Mucosa of rectum (tissue), 2 donors: ENCODE measurements at regions not wholly inside any gene's neighbourhood (a gene's known extent, or its start where the extent isn't known, plus 50 kb on each side); places are given as distances from the start of the nearest gene placed in this dataset.
"Not testable (repeated sequence)": the region's sequence is repeated elsewhere in the genome, so short reads cannot be mapped to it uniquely, and the experiment has no call there.

Experiments
- H3K27ac ChIP-seq, 2 donors: one replicate each; pipeline ENCODE4 v1.7.0; 2013; ENCODE audit warnings: inconsistent platforms in 2 of 2, low read depth in 2 of 2, low read length in 2 of 2
- H3K27me3 ChIP-seq, 2 donors: one replicate each; pipeline ENCODE4 v1.7.0; 2013; ENCODE audit warnings: low read length in 2 of 2; ENCODE audit not compliant: control insufficient read depth in 2 of 2, insufficient read depth in 2 of 2
- H3K36me3 ChIP-seq, 2 donors: one replicate each; pipeline ENCODE4 v1.7.0; 2013; ENCODE audit warnings: low read length in 2 of 2; ENCODE audit not compliant: control insufficient read depth in 2 of 2, insufficient read depth in 2 of 2
- H3K4me1 ChIP-seq, 2 donors: one replicate each; pipeline ENCODE4 v1.7.0; 2013; ENCODE audit warnings: low read length in 2 of 2, mild to moderate bottlenecking in 1 of 2; ENCODE audit not compliant: control insufficient read depth in 2 of 2, insufficient read depth in 2 of 2
- H3K4me3 ChIP-seq, 2 donors: one replicate each; pipeline ENCODE4 v1.7.0; 2013; ENCODE audit warnings: low read length in 2 of 2
- H3K9ac ChIP-seq, 2 donors: one replicate each; pipeline ENCODE4 v1.7.0; 2013; ENCODE audit warnings: low read length in 2 of 2, low read depth in 1 of 2, mild to moderate bottlenecking in 1 of 2
- H3K9me3 ChIP-seq, 2 donors: one replicate each; pipeline ENCODE4 v1.7.0; 2013; ENCODE audit warnings: low read length in 2 of 2; ENCODE audit not compliant: control insufficient read depth in 2 of 2
- donor health status: healthy.
- donor health status: Normal muscosa, but diverticular disease.

- H3K4me3 ChIP-seq = no peak overlapping the region
- no peaks in the 10 kb centered on the region for H3K4me1 ChIP-seq
- no peaks in the 10 kb centered on the region for H3K9me3 ChIP-seq
These were observed 584.3 kb downstream of the BNC2 start for GRCh38 chr9:16286160-16286559.

DNA sequence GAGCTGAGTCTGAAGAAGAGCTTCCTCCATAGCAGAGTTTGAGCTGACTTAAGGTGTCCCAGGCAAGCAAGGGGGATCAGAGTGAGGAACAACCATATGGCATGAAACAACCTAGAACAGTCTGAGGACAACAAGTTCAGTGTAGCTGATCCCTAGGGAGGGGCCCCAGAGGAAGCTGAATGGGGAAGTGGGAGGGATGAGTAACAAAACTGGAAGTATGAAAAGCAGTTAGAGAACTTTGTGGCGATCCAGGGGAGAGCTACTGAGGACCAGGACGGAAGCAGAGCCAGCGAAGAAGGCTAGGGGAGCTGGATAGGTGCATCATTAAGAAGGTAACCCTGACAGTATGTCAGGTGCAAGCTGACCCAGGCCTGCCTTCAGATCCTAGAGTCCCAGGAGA, 580.8 kb downstream of the BNC2 start:
- H3K27me3 ChIP-seq = no peaks in the 10 kb centered on the region
- no peaks in the 10 kb centered on the region for H3K36me3 ChIP-seq
- no peak overlapping the region for H3K4me3 ChIP-seq
- no peak overlapping the region for H3K27ac ChIP-seq
- H3K9me3 ChIP-seq = no peaks in the 10 kb centered on the region
- H3K4me1 ChIP-seq = no peaks in the 10 kb centered on the region
- H3K9ac ChIP-seq = no peak overlapping the region

More at GRCh38 chr9:16286160-16286559, 584.3 kb downstream of the BNC2 start:
- no peaks in the 10 kb centered on the region for H3K36me3 ChIP-seq
- no peak overlapping the region for H3K27ac ChIP-seq
- no peaks in the 10 kb centered on the region for H3K27me3 ChIP-seq
- H3K9ac ChIP-seq = no peak overlapping the region

DNA sequence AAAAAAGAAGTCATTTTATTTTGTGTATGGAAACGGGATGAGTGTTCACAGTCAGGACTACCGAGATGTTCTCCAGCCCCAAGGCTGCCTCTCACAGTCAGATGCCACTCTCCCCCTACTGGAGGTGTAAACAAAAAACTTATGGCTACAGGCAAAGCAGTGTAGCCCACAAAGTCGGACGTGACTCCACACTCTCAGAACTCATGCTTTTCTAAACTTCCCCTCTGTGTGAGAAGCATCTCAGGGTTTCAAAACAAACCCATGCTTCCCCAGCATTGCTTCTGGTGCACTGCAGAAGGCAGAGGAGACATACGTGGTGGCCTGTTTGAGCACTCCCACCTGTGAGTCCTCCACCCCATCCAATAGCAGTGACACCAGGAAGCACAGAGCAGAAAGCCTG, 580.3 kb downstream of the BNC2 start:
- H3K36me3 ChIP-seq = no peaks in the 10 kb centered on the region
- no peaks in the 10 kb centered on the region for H3K9me3 ChIP-seq
- H3K9ac ChIP-seq = no peak overlapping the region
- H3K4me1 ChIP-seq = no peaks in the 10 kb centered on the region
- no peak overlapping the region for H3K27ac ChIP-seq
- H3K27me3 ChIP-seq = no peaks in the 10 kb centered on the region
- no peak overlapping the region for H3K4me3 ChIP-seq

GRCh38 chr9:16291921-16292320, 578.5 kb downstream of the BNC2 start:
- Histone ChIP-seq H3K9me3 (no peaks in the 10 kb centered on the region), H3K4me3 (no peak overlapping the region), H3K4me1 (no peaks in the 10 kb centered on the region), H3K9ac (no peak overlapping the region), H3K27me3 (no peaks in the 10 kb centered on the region), H3K27ac (no peak overlapping the region), H3K36me3 (no peaks in the 10 kb centered on the region)

GRCh38 chr9:16293610-16294009, 576.9 kb downstream of the BNC2 start:
- Histone ChIP-seq H3K27me3 (no peaks in the 10 kb centered on the region), H3K36me3 (no peaks in the 10 kb centered on the region), H3K4me3 (no peak overlapping the region), H3K9me3 (no peaks in the 10 kb centered on the region), H3K9ac (no peak overlapping the region), H3K4me1 (no peaks in the 10 kb centered on the region), H3K27ac (no peak overlapping the region)

DNA sequence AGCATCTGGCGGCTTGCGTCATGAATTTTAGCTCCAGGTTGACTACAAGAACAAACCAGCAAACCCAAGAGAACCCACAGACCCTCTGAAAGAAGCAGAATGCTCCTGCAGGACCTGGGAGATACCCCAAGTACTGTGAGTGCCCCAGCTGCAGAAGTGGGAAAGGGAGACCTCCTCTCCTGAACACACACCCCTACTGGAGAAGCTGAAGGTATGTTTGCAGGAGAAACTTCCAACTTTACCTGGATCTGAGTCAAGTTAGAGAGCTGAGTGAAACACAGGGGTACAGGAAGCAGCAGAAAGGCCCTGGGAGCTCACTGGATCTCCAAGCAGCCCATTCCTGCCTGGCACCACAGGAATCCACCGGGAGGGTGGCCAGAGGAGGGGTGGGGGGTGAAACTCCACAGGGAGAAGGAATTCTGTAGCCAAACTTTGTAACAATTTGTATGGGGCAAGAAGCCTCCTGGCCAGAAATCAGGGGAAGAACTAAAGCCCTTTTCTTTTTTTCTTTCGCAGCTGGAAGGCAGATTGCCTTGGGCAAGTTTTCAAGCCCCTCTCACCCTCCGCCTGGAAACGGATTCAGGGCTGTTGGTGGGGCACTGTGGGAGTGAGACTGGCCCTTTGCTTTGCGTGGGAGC, 576.2 kb downstream of the BNC2 start:
- Histone ChIP-seq H3K9ac (no peak overlapping the region), H3K4me1 (no peaks in the 10 kb centered on the region), H3K9me3 (no peaks in the 10 kb centered on the region), H3K4me3 (no peak overlapping the region), H3K27ac (no peak overlapping the region), H3K27me3 (no peaks in the 10 kb centered on the region), H3K36me3 (no peaks in the 10 kb centered on the region)

DNA sequence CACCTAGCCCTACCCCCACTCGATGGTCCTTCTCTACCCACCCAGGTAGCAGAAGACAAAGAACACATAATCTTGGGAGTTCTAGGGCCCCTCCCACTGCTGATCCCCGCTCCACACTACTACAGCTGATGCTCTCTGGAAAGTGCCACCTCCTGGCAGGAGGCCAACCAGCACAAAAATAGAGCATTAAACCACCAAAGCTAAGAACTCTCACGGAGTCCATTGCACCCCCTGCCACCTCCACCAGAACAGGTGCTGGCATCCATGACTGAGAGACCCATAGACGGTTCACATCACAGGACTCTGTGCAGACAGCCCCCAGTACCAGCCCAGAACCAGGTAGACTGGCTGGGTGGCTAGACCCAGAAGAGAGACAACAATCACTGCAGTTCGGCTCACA, 575.5 kb downstream of the BNC2 start:
- not testable (repeated sequence) for H3K36me3 ChIP-seq, H3K27ac ChIP-seq, H3K9ac ChIP-seq, H3K4me3 ChIP-seq, H3K4me1 ChIP-seq, H3K27me3 ChIP-seq, H3K9me3 ChIP-seq

DNA sequence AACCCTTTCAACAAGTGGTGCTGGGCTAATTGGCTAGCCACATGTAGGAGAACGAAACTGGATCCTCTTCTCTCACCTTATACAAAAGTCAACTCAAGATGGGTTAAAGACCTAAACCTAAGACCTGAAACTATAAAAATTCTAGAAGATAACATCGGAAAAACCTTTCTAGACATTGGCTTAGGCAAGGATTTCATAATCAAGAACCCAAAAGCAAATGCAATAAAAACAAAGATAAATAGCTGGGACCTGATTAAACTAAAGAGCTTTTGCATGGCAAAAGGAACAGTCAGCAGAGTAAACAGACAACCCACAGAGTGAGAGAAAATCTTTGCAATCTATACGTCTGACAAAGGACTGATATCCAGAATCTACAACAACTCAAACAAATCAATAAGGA, 571.1 kb downstream of the BNC2 start:
- H3K4me3 ChIP-seq, H3K4me1 ChIP-seq, H3K36me3 ChIP-seq, H3K9ac ChIP-seq, H3K27me3 ChIP-seq, H3K9me3 ChIP-seq, H3K27ac ChIP-seq: not testable (repeated sequence)

GRCh38 chr9:16303506-16303905, 567.0 kb downstream of the BNC2 start:
- Histone ChIP-seq H3K27ac (no peak overlapping the region), H3K4me3 (no peak overlapping the region), H3K4me1 (no peaks in the 10 kb centered on the region), H3K9ac (no peak overlapping the region), H3K27me3 (no peaks in the 10 kb centered on the region), H3K9me3 (no peaks in the 10 kb centered on the region), H3K36me3 (no peaks in the 10 kb centered on the region)

DNA sequence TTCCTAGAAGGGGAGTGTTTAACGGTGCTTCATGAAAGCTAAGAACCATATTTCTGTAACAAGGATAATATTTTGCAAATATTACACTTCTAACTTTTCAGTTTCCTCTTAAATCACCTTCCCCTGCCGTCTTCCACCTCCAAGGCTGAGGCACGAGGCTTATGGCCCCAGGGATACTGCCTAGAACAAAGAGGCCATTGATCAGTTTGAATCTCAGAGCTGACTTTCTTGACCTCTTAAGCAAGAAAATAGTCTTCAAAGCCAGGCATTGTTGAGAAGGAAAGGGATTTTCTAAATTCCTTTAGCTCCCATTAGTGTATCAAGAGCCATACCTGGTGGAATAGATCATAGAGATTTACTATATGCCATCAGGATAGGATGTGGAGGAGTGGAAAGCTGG, 566.2 kb downstream of the BNC2 start:
- Histone ChIP-seq H3K27me3 (no peaks in the 10 kb centered on the region), H3K27ac (no peak overlapping the region), H3K9me3 (no peaks in the 10 kb centered on the region), H3K9ac (no peak overlapping the region), H3K4me3 (no peak overlapping the region), H3K4me1 (no peaks in the 10 kb centered on the region), H3K36me3 (no peaks in the 10 kb centered on the region)

DNA sequence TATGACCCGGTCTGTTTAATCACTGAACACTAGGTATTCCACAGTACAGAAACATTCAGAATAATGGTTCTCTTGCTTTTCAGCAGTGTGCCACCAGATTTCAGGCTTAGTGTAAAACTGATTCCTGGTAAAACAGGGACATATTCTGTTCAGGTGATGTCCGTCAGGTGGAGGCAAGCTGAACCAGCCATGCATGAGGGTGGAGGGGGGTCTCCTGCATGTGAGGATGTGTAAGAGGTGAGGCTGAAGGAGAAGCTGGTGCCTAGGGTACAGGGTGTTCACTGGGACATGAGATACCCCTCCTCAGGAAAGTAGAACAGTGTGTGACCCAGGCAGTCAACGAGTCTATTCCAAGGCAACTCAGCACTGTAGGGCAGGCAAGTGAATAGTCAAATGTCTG, 563.9 kb downstream of the BNC2 start:
- no peaks in the 10 kb centered on the region for H3K27me3 ChIP-seq
- no peak overlapping the region for H3K4me3 ChIP-seq
- no peak overlapping the region for H3K27ac ChIP-seq
- H3K9ac ChIP-seq = no peak overlapping the region
- H3K4me1 ChIP-seq = no peaks in the 10 kb centered on the region
- no peaks in the 10 kb centered on the region for H3K36me3 ChIP-seq
- H3K9me3 ChIP-seq = no peaks in the 10 kb centered on the region
